Aorta (tissue), 5 donors: ENCODE measurements at regions not wholly inside any gene's neighbourhood (a gene's known extent, or its start where the extent isn't known, plus 50 kb on each side); places are given as distances from the start of the nearest gene placed in this dataset.

Source experiments
- ATAC-seq: fragments of 200-7000 bp; cut with Tn5 transposase; one replicate; pipeline ENCODE4 v1.9.1; 2022; ENCODE audit warnings: moderate library complexity; ENCODE audit not compliant: low FRiP score
- DNase-seq, 2 donors: peaks; one replicate each; pipeline ENCODE4 v3.0.0-alpha.2; 2020
- H3K27ac ChIP-seq, 2 donors: one replicate each; pipeline ENCODE4 v1.5.1; 2013; ENCODE audit warnings: low read length in 2 of 2, mild to moderate bottlenecking in 2 of 2, moderate library complexity in 2 of 2, control low read depth in 1 of 2, inconsistent platforms in 1 of 2, low read depth in 1 of 2
- H3K27me3 ChIP-seq, 2 donors: one replicate each; pipeline ENCODE4 v1.6.1; 2013; ENCODE audit warnings: control low read depth in 1 of 2, low read length in 1 of 2, mild to moderate bottlenecking in 1 of 2, moderate library complexity in 1 of 2; ENCODE audit not compliant: insufficient read depth in 2 of 2, control insufficient read depth in 1 of 2
- H3K36me3 ChIP-seq, 2 donors: one replicate each; pipeline ENCODE4 v1.6.1; 2013; ENCODE audit warnings: control low read depth in 1 of 2, low read length in 1 of 2, mild to moderate bottlenecking in 1 of 2; ENCODE audit not compliant: insufficient read depth in 2 of 2, control insufficient read depth in 1 of 2
- H3K4me1 ChIP-seq, 2 donors: one replicate each; pipeline ENCODE4 v1.6.1; 2013; ENCODE audit warnings: low read length in 2 of 2, control low read depth in 1 of 2, mild to moderate bottlenecking in 1 of 2, moderate library complexity in 1 of 2; ENCODE audit not compliant: insufficient read depth in 2 of 2, control insufficient read depth in 1 of 2
- H3K4me3 ChIP-seq, 2 donors: one replicate each; pipeline ENCODE4 v1.5.1; 2013; ENCODE audit warnings: low read length in 2 of 2, control low read depth in 1 of 2, mild to moderate bottlenecking in 1 of 2
- H3K9me3 ChIP-seq: one replicate; pipeline ENCODE4 v1.6.1; 2013; ENCODE audit warnings: mild to moderate bottlenecking, low read length; ENCODE audit not compliant: control insufficient read depth
- WGBS, 2 donors: extraction: QIAGEN DNeasy Blood & Tissue Kit; methylation state at CpG; one replicate each; pipeline ENCODE4 v1.1.7; 2013; 5-methylcytosine and 5-hydroxymethylcytosine counted together
- intact Hi-C, 2 donors: fragments of 100-400 bp; cut with DNase I; formaldehyde crosslinking; loops; one replicate each; pipeline versions ENCODE4 v1.14.2 to v1.15.0; 2022
- donor health status: healthy with polysubstance abuse.
- donor health status: Bipolar disorder and iron deficiency.
- donor health status: DM: no; HTN: no; CAD: no.
- donor health status: DM: no; HTN: no; CAD: no.
- donor health status: DM: yes; HTN: yes; CAD: no.

GRCh38 chr2:40859617-40860016, 407.7 kb upstream of the SLC8A1 start:
- no peaks in the 10 kb centered on the region for H3K9me3 ChIP-seq
- no peaks in the 10 kb centered on the region for H3K36me3 ChIP-seq
- no peak for ATAC-seq
- no peaks in the 10 kb centered on the region for H3K27me3 ChIP-seq
- no peak overlapping the region for H3K4me3 ChIP-seq
- no peaks in the 10 kb centered on the region for H3K4me1 ChIP-seq
- H3K27ac ChIP-seq = no peak overlapping the region
- DNase-seq = no peak
- intact Hi-C loops = no loop called here
- 94 to 98% methylated on average over 1 of the region's 1 CpG for WGBS, 2 donors

DNA sequence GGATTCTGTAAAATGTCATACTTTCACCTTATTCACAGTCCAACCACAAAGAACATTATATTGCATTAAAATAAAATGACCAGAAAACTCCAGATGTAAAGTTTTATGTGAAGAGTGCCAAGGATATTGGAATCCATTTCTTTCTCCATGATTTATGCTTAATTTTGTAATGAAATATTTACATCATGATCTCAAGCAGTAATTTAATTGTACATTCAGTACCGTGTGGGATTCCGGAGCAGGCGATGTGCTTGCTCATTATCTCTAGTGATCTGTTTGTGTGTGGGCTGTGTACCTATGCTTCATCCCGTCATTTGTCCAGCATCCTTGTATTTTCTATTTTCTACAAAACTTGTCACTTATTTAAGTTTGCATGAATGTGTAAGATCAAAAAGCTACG, 415.9 kb upstream of the SLC8A1 start:
- 90 to 93% methylated on average over 5 of the region's 5 CpGs for WGBS, 2 donors

GRCh38 chr2:40872580-40872979, 420.7 kb upstream of the SLC8A1 start:
- Histone ChIP-seq H3K27me3 (no peaks in the 10 kb centered on the region), H3K4me1 (no peaks in the 10 kb centered on the region), H3K36me3 (no peaks in the 10 kb centered on the region), H3K9me3 (no peaks in the 10 kb centered on the region), H3K4me3 (no peak overlapping the region), H3K27ac (no peak overlapping the region)
- DNase-seq (no peak), ATAC-seq (no peak)
- intact Hi-C loops = no loop called here
- WGBS, 2 donors = 58 to 73% methylated on average over 2 of the region's 2 CpGs

More for the DNA sequence above, 415.9 kb upstream of the SLC8A1 start:
- DNase-seq (no peak), ATAC-seq (no peak)
- Histone ChIP-seq H3K9me3 (no peaks in the 10 kb centered on the region), H3K27ac (no peak overlapping the region), H3K4me3 (no peak overlapping the region), H3K4me1 (no peaks in the 10 kb centered on the region), H3K36me3 (no peaks in the 10 kb centered on the region), H3K27me3 (no peaks in the 10 kb centered on the region)
- intact Hi-C loops = no loop called here

GRCh38 chr2:40874380-40874779, 422.5 kb upstream of the SLC8A1 start:
- H3K4me3 ChIP-seq = no peak overlapping the region
- no peak for DNase-seq
- 94 to 97% methylated on average over 3 of the region's 3 CpGs for WGBS, 2 donors
- no peak overlapping the region for H3K27ac ChIP-seq
- no peaks in the 10 kb centered on the region for H3K9me3 ChIP-seq
- H3K4me1 ChIP-seq = no peaks in the 10 kb centered on the region
- no peak for ATAC-seq
- H3K27me3 ChIP-seq = no peaks in the 10 kb centered on the region
- intact Hi-C loops = no loop called here
- no peaks in the 10 kb centered on the region for H3K36me3 ChIP-seq

GRCh38 chr2:40877734-40878288, 425.9 kb upstream of the SLC8A1 start:
- H3K9me3 ChIP-seq = no peaks in the 10 kb centered on the region
- DNase-seq (no peak), ATAC-seq (no peak)

GRCh38 chr2:40879305-40879704, 427.4 kb upstream of the SLC8A1 start:
- no peaks in the 10 kb centered on the region for H3K4me1 ChIP-seq
- no peak for ATAC-seq
- H3K27me3 ChIP-seq = no peaks in the 10 kb centered on the region
- DNase-seq = no peak
- intact Hi-C loops = no loop called here
- 66 to 72% methylated on average over 1 of the region's 1 CpG for WGBS, 2 donors
- H3K27ac ChIP-seq = no peak overlapping the region
- H3K9me3 ChIP-seq = no peaks in the 10 kb centered on the region
- no peak overlapping the region for H3K4me3 ChIP-seq
- no peaks in the 10 kb centered on the region for H3K36me3 ChIP-seq

More at GRCh38 chr2:40877734-40878288, 425.9 kb upstream of the SLC8A1 start:
- Histone ChIP-seq H3K4me1 (no peaks in the 10 kb centered on the region), H3K4me3 (no peak overlapping the region), H3K36me3 (no peaks in the 10 kb centered on the region), H3K27ac (no peak overlapping the region), H3K27me3 (no peaks in the 10 kb centered on the region)
- intact Hi-C loops = no loop called here

GRCh38 chr2:40886100-40886499, 434.2 kb upstream of the SLC8A1 start:
- ATAC-seq = no peak
- no peaks in the 10 kb centered on the region for H3K36me3 ChIP-seq
- no peaks in the 10 kb centered on the region for H3K9me3 ChIP-seq
- H3K27me3 ChIP-seq = no peaks in the 10 kb centered on the region
- intact Hi-C loops = no loop called here
- 90 to 93% methylated on average over 1 of the region's 1 CpG for WGBS, 2 donors
- no peak for DNase-seq
- H3K4me1 ChIP-seq = no peaks in the 10 kb centered on the region
- H3K27ac ChIP-seq = no peak overlapping the region
- no peak overlapping the region for H3K4me3 ChIP-seq

DNA sequence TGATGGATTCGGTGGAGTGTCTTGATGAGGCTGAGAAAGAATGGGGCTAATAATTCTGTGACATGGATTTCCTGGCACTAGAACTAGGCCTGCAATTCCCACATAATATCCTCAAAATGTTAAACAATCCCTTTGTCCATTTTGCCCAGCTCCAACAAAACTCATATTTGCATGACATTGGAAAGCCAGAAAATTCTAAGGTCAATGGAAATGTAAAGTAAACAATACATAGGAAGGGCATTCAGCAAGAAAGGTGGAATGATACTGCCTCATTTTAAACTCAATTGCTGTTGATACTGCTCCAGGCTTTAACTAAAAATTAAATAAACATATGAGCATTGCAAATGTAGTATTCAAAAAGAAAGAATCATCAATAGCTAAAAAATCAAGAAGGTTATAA, 434.8 kb upstream of the SLC8A1 start:
- DNase-seq (no peak), ATAC-seq (no peak)
- intact Hi-C loops = no loop called here
- WGBS, 2 donors = 92 to 96% methylated on average over 1 of the region's 1 CpG
- Histone ChIP-seq H3K9me3 (no peaks in the 10 kb centered on the region), H3K4me3 (no peak overlapping the region), H3K36me3 (no peaks in the 10 kb centered on the region), H3K27me3 (no peaks in the 10 kb centered on the region), H3K4me1 (no peaks in the 10 kb centered on the region), H3K27ac (no peak overlapping the region)

GRCh38 chr2:40896358-40896757, 444.5 kb upstream of the SLC8A1 start:
- no peak for DNase-seq
- Histone ChIP-seq H3K4me3 (no peak overlapping the region), H3K36me3 (no peaks in the 10 kb centered on the region), H3K9me3 (no peaks in the 10 kb centered on the region), H3K27ac (no peak overlapping the region), H3K27me3 (no peaks in the 10 kb centered on the region), H3K4me1 (no peaks in the 10 kb centered on the region)
- no peak for ATAC-seq
- intact Hi-C loops = no loop called here
